ENCODE measurements at regions not wholly inside any gene's neighbourhood (a gene's known extent, or its start where the extent isn't known, plus 50 kb on each side); places are given as distances from the start of the nearest gene placed in this dataset.

- Histone ChIP-seq H2AFZ (no peak overlapping the region), H3K27ac (no peak overlapping the region), H3K27me3 (ENCODE audit: insufficient read depth, low read depth) (no peaks in the 10 kb centered on the region), H3K79me2 (ENCODE audit: low read depth) (no peaks in the 10 kb centered on the region), H3K4me3 (no peak overlapping the region), H3K4me2 (peak overlapping the region; percentile 71), H3K4me1 (replicated peaks; ENCODE audit: insufficient read depth) (peaks cover 29% of the 10 kb centered on the region), H4K20me1 (ENCODE audit: insufficient read depth) (no peaks in the 10 kb centered on the region), H3K9me2 (ENCODE audit: insufficient read depth) (no peaks in the 10 kb centered on the region), H3F3A (ENCODE audit: insufficient read depth, low read depth) (peaks cover 34% of the 10 kb centered on the region), H3K36me3 (ENCODE audit: low read depth) (no peaks in the 10 kb centered on the region), H3K9me3 (ENCODE audit: insufficient read depth, low read depth) (no peaks in the 10 kb centered on the region)
- intact Hi-C loops (cut with micrococcal nuclease; ENCODE audit: unreplicated experiment), result no loop called here
- no TSS peak for BruUV-seq (replicated peaks)
- DNase-seq, result peak in 1 of 2 experiments; percentile 63
- TF ChIP-seq EZH2 (IDR thresholded peaks at IDR 0.05; ENCODE audit: low read depth) (no peak), CTCF (conservative IDR thresholded peaks at IDR 0.05) (no peak)
- CTCF ChIA-PET, result no interaction called here
- POLR2A ChIA-PET (ENCODE audit: unreplicated experiment), result no interaction called here
Measured at GRCh38 chr9:121563881-121564460, 64.3 kb upstream of the GGTA1 start.

- H3K4me3 ChIP-seq, result no peak overlapping the region
- H3K4me1 ChIP-seq (replicated peaks; ENCODE audit: insufficient read depth), result peaks cover 23% of the 10 kb centered on the region
- H3K27ac ChIP-seq, result no peak overlapping the region
- H3K4me2 ChIP-seq, result peak overlapping the region; percentile 71
- no peaks in the 10 kb centered on the region for H3K27me3 ChIP-seq (ENCODE audit: insufficient read depth, low read depth)
- peak; percentile 89 to 91 for DNase-seq
- no peak overlapping the region for H2AFZ ChIP-seq
- H3K9me2 ChIP-seq (ENCODE audit: insufficient read depth), result no peaks in the 10 kb centered on the region
- CTCF ChIA-PET, result no interaction called here
- H3F3A ChIP-seq (ENCODE audit: insufficient read depth, low read depth), result peaks cover 34% of the 10 kb centered on the region
- intact Hi-C loops (cut with micrococcal nuclease; ENCODE audit: unreplicated experiment), result no loop called here
- H3K9me3 ChIP-seq (ENCODE audit: insufficient read depth, low read depth), result no peaks in the 10 kb centered on the region
- H4K20me1 ChIP-seq (ENCODE audit: insufficient read depth), result no peaks in the 10 kb centered on the region
- no peaks in the 10 kb centered on the region for H3K79me2 ChIP-seq (ENCODE audit: low read depth)
- no TSS peak for BruUV-seq (replicated peaks)
- POLR2A ChIA-PET (ENCODE audit: unreplicated experiment), result no interaction called here
- H3K36me3 ChIP-seq (ENCODE audit: low read depth), result no peaks in the 10 kb centered on the region
- TF ChIP-seq EZH2 (IDR thresholded peaks at IDR 0.05; ENCODE audit: low read depth) (no peak), CTCF (conservative IDR thresholded peaks at IDR 0.05) (no peak)
Measured at GRCh38 chr9:121564504-121565260, 65.0 kb upstream of the GGTA1 start.

- Histone ChIP-seq H3F3A (ENCODE audit: insufficient read depth, low read depth) (peaks cover 25% of the 10 kb centered on the region), H3K27ac (no peak overlapping the region), H3K36me3 (ENCODE audit: low read depth) (no peaks in the 10 kb centered on the region), H3K4me1 (replicated peaks; ENCODE audit: insufficient read depth) (peaks cover 16% of the 10 kb centered on the region), H3K4me3 (no peak overlapping the region), H3K9me2 (ENCODE audit: insufficient read depth) (no peaks in the 10 kb centered on the region), H2AFZ (no peak overlapping the region), H3K9me3 (ENCODE audit: insufficient read depth, low read depth) (no peaks in the 10 kb centered on the region), H3K27me3 (ENCODE audit: insufficient read depth, low read depth) (no peaks in the 10 kb centered on the region; the same call in 1 of the 2 replicates), H3K79me2 (ENCODE audit: low read depth) (no peaks in the 10 kb centered on the region), H3K4me2 (no peak overlapping the region), H4K20me1 (ENCODE audit: insufficient read depth) (no peaks in the 10 kb centered on the region)
- no peak for TF ChIP-seq CTCF (conservative IDR thresholded peaks at IDR 0.05)
- no peak for TF ChIP-seq EZH2 (IDR thresholded peaks at IDR 0.05; ENCODE audit: low read depth)
- CTCF ChIA-PET, result no interaction called here
- POLR2A ChIA-PET (ENCODE audit: unreplicated experiment), result interaction anchor here (0.8 kb wide), 1 partner anchor 381 kb away, joined by 7 read pairs; no protein-coding TSS in a partner anchor
- BruUV-seq (replicated peaks), result no TSS peak
- no peak for DNase-seq
- intact Hi-C loops (cut with micrococcal nuclease; ENCODE audit: unreplicated experiment), result no loop called here
Measured at GRCh38 chr9:121566481-121567465, 67.1 kb upstream of the GGTA1 start.

Data from PC-9 (cell line).